GM12875 (cell line): ENCODE measurements at regions not wholly inside any gene's neighbourhood (a gene's known extent, or its start where the extent isn't known, plus 50 kb on each side); places are given as distances from the start of the nearest gene placed in this dataset.
"Not testable (repeated sequence)": the region's sequence is repeated elsewhere in the genome, so short reads cannot be mapped to it uniquely, and the experiment has no call there.

Experiments
- H3K4me3 ChIP-seq: one replicate; pipeline ENCODE4 v1.5.1; 2011; ENCODE audit warnings: low read depth, low read length, control low read depth
- CTCF ChIP-seq: IDR thresholded peaks from 2 replicates; pipeline ENCODE4 v1.5.1; 2011; ENCODE audit warnings: low read depth, mild to moderate bottlenecking, control low read depth, inconsistent platforms, low read length, moderate library complexity, borderline replicate concordance; ENCODE audit not compliant: insufficient read depth

DNA sequence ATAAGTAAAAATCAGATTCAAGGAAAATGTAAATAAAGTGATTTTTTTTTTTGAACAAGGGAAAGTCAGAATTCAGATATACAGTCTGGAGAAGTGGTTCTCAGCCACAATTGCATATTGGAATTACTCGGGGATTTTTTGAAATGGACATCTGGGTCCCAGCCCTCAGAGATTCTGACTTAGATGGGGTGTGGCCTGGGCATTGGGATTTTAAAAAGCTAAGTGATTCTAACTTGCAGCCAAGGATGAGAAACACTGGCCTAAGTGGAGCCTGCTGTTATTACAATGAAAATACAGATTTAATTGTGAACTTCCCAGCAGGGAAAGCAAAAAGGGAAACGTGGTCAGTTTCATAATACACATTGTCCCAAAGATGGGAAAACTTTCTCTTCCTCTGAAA is 273.8 kb downstream of the TTC8 start:
- no peak overlapping the region for H3K4me3 ChIP-seq
- no peak for TF ChIP-seq CTCF

DNA sequence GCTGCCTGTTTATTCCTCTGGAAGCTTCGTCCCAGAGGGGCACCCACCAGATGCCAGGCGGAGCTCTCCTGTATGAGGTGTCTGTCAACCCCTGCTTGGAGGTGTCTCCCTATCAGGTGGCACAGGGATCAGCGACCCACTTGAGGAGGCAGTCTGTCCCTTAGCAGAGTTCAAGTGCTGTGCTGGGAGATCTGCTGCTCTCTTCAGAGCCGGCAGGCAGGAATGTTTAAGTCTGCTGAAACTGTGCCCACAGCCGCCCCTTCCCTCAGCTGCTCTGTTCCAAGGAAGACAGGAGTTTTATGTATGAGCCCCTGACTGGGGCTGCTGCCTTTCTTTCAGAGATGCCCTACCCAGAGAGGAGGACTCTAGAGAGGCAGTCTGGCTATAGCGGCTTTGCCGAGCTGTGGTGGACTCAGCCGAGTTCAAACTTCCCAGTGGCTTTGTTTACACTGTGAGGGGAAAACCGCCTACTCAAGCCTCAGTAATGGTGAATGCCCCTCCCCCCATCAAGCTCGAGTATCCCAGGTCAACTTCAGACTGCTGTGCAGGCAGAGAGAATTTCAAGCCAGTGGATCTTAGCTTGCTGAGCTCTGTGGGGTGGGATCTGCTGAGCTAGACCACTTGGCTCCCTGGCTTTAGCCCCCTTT is 279.8 kb downstream of the TTC8 start:
- H3K4me3 ChIP-seq = not testable (repeated sequence)

- not testable (repeated sequence) for H3K4me3 ChIP-seq
These were observed 280.4 kb downstream of the TTC8 start for GRCh38 chr14:89104861-89105260.
